ENCODE measurements at regions not wholly inside any gene's neighbourhood (a gene's known extent, or its start where the extent isn't known, plus 50 kb on each side); places are given as distances from the start of the nearest gene placed in this dataset.

DNA sequence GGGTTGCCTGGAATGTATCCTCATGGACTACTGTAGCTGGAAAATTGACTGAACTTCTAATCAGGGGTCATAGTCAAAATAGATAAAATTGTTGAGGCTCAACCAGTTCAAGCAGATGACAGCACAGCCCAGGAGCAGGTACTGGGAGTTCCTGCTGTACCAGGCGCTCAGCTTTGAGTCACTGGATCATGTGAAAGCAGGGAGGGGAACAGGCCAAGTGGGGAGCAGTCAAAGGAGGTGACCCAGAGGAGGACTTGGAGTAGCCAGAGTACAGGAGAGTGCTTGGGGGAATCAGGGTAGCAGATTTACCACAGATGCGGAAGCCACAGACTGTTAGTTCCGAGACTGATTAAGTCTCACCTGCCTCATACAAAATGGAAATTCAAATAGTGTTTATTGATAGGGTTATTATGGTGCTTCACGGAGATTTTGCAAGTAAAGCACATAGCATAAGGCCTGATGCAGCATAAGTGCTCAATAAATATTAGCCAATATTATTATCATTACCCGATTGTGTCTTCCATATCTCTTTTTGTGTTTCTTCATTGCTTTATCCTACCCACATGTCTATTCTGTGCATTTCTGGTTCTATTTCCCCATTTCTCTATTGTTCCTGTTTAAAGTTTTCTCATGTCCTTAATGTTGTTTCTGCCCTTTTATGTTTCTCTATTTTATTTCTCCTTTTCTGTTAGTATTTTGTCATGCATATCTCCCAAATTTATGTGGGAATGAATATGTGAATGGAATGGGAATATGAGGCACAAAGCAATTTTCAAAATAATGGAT, 369.2 kb upstream of the MCTP2 start:
- no peak for DNase-seq

DNA sequence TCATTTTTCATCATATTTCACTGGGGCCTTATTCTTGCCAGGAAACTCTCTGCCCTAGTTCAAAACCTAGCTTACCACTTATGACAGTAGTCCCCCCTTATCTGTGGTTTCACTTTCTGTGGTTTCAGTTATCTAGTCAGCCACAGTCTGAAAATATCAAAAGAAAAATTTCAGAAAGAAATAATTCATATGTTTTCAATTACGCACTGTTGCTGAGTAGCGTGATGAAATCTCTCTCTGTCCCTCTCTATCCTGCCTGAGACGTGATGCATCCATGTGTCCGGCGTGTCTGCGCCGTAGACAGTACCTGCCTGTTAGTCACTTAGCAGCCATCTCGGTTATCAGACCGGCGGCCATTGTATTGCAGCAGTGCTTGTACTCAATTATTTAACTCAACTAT, 369.9 kb upstream of the MCTP2 start:
- DNase-seq = no peak

GRCh38 chr15:93860701-93861100, 370.7 kb upstream of the MCTP2 start:
- DNase-seq = no peak

DNA sequence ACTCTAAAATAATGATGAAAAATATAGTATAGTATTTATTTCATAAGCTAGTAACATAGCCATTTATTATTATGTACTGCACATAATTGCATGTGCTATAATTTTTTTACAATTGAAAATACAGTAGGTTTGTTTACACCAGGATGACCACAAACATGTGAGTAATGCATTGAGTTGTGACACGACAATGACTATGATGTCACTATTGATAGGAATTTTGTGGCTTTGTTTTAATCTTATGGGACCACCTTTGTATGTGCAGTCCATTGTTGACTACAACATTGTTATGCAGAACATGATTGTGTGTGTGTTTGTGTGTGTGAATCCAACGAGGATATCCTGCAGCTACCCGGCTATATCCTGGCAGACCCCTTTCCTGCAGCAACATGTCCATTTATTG, 372.2 kb upstream of the MCTP2 start:
- DNase-seq = no peak

GRCh38 chr15:93855181-93855826, 376.1 kb upstream of the MCTP2 start:
- no peak for DNase-seq

DNA sequence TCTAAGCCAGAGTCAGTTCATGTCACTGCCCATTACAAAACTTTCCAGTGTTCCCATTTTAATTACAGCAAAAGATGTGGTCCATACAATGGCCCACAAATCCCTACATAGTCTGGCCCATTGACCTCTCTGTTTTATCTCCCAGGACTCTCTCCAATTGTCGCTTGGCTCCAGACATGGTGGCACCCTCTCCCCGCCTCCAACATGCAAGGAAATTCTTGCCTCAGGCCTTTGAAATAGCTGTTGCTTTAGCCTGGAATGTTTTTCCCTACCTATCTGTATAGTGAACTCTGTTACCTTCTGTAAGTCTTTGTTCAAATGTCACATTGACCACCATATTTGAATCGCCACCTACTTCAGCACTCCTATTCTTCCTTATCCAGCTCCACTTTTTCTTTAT, 377.3 kb upstream of the MCTP2 start:
- no peak for DNase-seq

DNA sequence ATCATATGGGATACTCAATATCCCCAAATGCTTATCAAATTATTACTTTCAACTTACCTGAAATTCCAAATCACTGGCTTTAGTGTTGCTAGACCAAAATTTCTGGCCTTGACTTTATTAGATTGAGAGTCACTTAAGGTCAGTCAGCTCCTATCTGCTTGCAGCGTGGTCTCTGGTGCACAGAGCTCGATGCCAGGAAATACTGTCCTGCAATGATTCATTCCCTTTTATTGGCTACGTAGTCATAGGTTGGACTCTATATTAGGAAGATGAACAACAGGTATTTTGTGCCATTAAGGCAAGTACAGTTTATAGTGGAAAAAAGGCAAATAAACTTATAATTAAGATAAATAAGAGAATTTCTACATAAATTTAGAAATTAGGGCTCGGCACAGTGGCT, 378.6 kb upstream of the MCTP2 start:
- no peak for DNase-seq

DNA sequence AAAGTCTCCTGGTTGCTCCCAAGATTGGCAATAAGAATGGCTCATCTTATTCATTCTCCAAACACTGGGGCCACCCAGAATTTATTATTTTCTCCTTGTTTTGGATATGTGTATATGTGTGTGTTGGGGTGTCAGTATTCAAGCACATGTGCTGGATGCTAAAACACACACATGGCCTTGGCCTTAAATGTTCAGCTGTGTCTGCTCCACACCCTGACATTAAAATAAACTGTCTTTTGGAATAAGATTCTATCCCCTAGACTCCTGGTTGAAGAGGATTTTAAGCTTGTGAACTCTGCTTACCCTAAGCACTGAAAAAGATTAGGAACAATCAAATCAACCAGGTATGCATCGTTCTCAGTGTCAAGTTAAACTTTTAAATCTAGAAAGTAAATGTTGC, 382.9 kb upstream of the MCTP2 start:
- no peak for DNase-seq

DNA sequence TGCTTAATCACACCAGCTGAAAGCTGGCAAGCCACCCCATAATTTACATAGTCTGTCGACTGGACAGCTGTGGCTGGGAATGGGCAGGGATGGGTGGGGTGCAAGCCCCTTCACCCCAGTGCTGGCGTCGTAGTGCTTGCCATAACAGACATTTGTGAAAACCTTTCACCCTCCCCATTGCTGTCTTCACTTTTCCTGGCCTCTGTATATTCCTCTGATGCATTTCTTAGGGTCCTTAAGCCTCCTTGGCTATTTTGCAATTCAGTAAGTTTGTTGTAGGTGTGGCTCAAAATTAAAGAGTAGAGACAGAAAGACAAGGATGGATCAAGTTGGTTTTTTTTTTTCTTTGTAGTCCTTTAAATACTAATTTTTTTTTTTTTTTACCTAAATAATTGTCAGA, 383.3 kb upstream of the MCTP2 start:
- no peak for DNase-seq

- no peak for DNase-seq
Observed at GRCh38 chr15:93846148-93846547, 385.2 kb upstream of the MCTP2 start.

GRCh38 chr15:93837450-93837849, 393.9 kb upstream of the MCTP2 start:
- DNase-seq = no peak

DNA sequence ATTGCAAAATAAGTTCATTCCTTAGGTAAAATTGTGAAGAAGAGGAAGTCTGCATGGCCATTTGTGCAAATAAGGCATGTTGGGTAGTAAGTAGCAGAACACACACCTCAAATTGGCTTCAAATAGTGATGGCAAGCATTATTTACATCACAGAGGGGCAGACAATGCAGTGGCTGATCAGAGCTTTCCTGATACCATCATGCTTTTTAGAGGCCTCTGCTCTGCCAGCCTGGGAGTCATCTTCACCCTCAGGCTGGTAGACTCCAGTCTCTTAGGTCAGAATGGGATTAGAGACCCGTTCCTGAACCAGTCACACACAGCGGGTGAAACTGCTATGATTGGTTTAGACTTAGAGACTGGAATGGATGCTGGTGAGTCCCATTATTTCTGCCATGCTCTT, 396.0 kb upstream of the MCTP2 start:
- DNase-seq = no peak

GRCh38 chr15:93831641-93832040, 399.7 kb upstream of the MCTP2 start:
- no peak for DNase-seq

DNA sequence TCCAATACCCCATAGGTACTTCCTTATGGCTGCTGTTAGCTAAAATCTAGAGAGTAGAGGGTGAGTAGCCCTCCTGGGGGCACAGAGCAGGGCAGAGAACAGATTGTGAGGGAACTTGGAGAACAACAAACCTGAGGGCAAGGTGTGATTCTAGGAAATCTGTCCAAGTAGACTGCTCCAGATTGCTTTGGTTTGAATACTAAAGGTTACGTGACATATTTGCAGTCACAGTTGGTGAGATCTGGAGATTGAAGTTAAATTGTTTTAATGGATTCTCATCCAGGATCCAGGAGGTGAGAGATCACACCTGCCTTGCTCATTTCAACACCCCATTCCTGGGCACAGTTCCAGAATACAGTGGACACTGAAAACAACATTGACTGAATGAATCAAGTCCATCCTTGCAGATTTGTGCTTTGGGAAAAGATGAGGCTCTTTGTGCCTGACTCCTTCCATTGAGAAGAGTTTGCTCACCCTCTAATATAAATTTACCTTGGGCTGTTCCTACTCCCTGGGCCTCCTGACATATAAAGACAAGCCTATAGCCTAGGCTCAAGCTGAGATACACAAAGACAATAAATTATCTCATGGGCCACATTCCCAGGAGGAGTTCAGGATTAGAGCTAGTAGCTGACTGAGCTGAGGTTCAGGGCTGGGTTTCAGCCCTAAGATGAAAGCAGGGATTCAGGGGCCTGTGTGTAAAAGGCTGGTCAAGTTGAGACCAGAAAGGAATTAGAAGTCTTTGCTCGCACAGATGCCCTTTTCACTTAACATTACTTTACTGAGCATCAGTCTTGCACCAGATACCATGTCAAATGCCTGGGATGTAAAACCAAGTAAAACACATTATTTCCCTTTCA, 400.9 kb upstream of the MCTP2 start:
- DNase-seq = no peak

GRCh38 chr15:93829115-93829870, 402.1 kb upstream of the MCTP2 start:
- no peak for DNase-seq

- DNase-seq = no peak
Observed at GRCh38 chr15:93826790-93827189, 404.6 kb upstream of the MCTP2 start.

DNA sequence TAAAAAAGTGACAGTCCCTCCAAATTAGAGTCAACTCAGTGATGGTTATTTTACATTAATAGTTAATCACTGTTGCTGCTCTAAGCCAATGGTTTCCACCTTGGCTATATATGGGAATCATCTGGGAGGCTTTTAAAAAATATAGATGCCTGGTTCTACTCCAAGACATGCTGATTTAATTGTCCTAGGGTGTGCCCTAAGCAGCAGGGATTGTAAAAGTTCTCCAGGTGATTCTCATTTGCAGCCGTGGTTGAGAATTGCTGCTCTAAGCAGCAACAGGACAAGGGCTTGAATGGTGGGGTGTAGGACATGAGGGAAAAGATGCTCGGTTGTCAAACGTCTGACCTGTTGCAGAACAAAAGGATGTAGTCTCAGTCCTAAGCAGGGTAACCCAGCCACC, 405.1 kb upstream of the MCTP2 start:
- DNase-seq = no peak

DNA sequence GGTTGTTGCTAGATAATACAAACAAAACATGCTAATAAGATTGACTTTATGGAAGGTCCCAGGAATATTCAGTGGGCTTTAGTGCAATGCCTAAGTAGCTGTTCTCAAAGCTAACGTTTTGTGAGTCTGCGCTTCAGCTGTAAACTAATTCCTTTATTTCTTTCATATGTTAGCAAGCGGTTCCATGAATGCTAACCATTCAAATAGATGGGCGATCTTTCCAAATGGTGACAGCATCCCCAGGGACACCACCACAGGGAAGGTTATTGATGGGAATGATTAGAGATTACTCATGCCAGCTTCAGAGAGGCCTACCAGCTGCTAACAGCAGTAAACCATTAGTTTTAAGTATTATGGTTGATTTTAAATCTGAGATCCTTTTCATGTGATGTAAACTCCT, 405.7 kb upstream of the MCTP2 start:
- DNase-seq = no peak

DNA sequence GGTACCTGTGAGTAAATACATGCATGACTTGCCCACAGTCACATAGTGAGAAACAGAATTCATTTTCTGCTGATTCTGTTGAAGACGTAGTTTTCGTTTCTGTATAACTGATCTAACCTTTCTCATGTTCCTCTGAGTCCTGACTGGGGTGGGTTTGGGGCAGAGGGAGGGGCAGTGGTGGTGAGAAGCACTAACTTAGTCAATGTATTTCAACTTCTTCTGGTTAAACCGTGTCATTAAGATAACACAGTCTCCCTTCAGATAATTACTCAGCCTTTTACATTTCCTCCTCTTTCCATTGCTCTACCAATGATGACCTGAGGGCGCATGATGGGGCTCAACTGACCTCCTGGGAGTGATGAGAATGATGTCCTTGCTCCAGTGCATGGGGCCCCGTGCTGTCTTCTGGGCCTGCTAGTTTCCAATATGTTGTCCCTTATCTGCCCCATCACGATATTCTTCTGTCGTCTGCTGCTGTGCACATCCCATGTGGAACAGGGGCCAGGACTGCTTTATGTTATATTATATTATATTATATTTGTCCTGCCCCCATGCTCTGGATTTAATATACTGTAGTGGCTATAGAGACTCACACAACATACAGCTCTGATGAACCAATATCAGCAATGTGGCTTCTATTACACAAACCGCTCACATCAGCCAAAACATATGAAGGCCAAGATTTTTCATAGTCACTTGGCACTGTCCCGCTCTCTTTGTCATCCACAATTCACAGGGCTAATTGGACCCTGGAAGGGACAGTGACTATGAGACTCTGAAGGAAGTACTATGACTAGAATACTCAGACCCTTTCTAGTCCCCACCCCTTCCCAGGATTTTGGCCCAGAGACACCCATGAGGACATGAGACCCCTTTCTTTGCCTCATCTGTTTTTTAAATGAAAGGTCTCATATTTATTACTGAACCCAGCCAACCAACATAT, 407.1 kb upstream of the MCTP2 start:
- no peak for DNase-seq

GRCh38 chr15:93820566-93820965, 410.8 kb upstream of the MCTP2 start:
- DNase-seq = no peak

DNA sequence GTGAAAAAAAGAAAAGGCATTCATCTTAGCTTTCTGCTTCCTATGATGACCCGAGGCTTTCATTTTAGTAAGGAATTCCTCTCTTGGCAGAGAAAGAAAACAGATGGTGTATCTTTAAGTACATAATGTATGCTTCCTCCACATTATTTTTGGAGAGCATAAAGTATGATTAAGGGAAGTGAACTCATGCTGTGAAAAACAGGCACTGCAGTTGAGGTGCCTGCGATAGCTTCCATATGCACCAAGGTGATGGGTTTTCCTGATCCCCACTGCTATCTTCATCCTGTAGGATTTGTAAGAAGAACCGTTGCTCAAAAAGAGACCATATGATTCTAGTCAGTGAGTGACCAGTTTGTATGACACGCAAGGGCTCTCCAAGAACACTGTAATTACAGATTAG, 411.5 kb upstream of the MCTP2 start:
- no peak for DNase-seq

GRCh38 chr15:93816815-93817214, 414.5 kb upstream of the MCTP2 start:
- no peak for DNase-seq

Data from CD4-positive, alpha-beta T cell treated with Interleukin-6 for 4 hours (primary cell).